T-helper 2 cell (primary cell): ENCODE measurements at regions not wholly inside any gene's neighbourhood (a gene's known extent, or its start where the extent isn't known, plus 50 kb on each side); places are given as distances from the start of the nearest gene placed in this dataset.

ENCODE experiments used
- DNase-seq, 5 experiments: peaks; one replicate each; pipeline versions ENCODE4 v3.0.0 to v3.0.0-alpha.2; 2012 to 2022

DNA sequence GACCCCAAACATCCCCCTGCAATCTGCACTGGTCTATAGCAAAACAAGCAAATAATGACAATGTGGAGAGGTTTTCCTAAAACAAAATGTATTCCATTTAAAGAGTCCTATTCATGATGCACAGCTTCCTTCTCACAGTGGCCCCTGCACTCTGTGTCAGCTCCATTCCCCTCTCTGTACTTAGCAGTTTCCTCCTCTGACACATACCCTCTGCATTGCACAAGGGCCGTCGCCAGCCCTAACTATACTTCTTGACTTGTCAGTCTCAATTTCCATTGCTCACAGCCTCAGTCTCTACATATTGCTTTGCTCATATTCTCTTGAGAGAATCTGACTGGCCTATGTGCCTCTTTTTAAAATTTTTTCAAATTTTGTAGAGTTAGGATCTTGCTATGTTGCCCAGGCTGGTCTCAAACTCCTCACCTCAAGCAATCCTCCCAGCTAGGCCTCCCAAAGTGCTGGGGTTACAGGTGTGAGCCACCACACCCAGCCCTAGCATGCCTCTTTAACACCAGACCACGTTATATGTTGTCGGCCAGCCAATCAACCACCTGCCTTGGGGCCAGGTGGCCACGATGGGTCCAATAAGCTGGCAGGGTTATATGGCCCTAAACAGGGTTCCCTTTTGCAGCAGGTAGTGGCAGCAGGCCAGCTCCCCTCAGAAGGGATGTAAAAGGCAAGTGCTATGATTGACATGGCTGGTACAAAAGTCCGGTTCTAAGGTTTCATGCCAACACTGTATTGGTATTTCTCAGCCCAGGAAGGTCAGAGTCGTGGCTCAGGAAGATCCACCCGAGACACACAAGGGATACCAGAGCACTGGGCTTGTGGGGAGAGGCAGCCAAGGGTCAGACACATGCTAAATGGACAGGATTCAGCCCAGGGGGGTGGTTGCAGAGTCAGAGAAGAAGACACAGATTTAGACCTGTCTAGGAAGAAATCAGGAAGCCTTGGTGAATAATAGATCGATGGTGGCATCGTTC is 59.0 kb upstream of the SMAD3 start:
- DNase-seq, result no peak

DNA sequence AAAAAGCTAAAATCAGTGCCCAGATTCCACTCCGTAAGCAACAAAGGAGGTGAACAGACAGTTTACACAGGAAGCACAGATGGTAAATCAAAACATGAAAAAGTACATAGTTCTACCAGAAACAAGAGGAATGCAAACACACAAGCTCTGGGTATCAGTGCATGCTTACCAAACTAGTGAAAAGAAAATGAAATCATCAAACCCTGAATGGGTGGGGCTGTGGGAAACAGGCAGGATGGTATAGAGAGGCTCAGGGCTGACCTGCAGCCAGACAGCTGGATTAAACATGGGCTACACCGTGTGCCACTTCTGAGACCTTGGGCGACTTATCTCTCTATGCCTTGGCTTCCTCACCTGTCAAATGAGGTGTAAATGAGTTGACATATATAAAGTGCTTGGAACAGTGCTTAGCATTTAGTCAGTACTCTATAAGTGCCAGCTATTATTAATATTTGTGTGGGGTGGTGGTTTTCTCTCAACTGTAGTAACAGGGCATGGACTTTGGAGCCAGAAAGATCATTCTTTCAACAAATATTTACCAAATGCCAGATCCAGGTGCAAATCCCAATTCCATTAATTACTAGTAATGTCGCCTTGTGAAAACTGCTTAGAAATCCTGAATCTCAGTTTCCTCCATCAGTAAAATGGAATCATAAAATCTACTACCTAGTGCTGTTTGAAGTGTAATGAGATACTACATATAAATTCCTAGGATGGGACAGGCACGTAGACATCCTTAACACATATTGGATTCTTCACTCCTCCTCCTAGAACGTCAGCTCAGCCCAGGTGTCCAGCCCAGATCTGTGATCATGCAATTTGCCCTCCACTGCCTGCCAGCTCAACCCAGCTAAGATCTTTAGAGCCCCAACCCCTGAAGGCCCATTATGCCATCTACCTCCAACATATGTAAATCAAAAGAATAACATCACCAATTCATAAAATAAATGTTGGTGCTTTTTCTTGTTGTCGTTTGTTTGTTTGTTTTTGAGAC is 55.5 kb upstream of the SMAD3 start:
- peak in 1 of 5 experiments; percentile 41 for DNase-seq

DNA sequence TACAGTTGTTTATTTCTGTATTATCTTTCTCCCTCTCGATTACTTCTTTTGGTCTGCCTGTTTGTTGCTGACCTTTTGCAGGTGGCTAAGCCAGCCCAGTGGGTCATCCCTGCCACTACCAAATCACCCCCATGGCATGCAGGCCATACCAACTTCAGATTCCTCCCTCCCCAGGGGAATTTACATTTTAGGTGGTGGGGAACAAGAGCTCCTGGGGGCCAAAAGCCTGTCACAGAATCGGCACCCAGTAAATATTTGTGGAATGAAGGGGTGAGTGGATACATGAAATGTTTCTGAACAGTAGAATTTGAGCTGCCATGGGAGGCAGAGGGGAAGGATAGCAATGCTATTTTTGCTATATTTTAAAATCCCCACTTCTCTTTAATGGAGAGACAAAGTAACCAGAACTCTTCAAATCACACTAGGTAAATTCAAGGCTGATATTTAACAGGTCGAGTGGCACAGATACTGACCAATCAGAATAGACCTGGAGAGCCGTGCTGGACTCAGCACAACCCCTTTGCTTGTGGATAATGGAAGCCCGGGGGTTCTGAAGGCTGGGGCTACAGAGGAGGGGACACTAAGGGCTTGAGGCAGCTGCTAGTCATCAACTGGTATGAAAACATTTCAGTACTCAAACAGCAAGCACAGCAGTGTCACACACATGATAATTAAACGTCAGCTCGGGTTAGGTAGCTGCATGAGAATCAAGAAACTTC is 54.3 kb upstream of the SMAD3 start:
- no peak for DNase-seq

DNA sequence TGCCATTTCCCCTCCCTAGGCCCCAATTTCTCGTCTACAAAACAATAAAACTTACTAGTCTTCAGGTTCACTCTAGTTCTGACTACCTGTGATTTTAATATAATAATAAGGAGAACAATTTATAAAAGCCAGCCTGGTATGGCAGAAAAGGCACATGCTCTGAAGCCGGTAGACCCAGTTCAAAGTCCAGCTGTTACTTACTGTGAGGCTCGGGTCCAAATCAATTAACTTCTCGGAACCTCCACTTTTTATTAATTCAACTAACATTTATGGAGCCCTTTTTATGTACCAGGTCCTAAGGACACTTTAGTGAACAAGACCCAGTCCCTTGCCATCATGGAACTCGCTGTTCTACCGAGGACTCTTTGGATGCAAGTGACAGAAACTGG is 53.8 kb upstream of the SMAD3 start:
- DNase-seq, result no peak

DNA sequence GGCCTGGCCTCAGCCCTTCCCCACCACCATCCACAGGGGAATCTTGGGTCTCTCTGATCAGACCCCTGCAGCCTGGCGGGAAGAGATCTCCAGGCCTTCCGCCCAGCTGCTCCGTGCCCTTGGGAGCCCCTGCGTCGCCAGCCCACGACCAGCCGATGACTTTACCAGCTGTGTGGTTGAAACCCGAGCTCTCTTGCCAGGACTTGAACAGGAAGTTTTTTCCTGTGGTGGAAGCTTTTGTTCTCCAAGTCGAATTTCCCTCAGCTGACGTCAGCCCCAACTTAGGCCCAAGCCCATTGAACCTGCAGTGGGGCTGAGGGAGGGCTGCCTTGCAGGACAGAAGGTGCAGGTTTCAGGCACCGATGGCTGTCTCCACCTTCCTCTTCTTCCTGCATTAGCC is 51.7 kb upstream of the SMAD3 start:
- no peak for DNase-seq
